DOHH2 (cell line): ENCODE measurements at regions not wholly inside any gene's neighbourhood (a gene's known extent, or its start where the extent isn't known, plus 50 kb on each side); places are given as distances from the start of the nearest gene placed in this dataset.

Source experiments
- H3F3A ChIP-seq: fragments of 200-600 bp; sonication (generic), shearing (Covaris generic); 2 replicates; pipeline ENCODE4 v1.6.0; 2016; ENCODE audit warnings: antibody characterized with exemption, mild to moderate bottlenecking; ENCODE audit not compliant: control insufficient read depth, insufficient read depth
- H3K27ac ChIP-seq: fragments of 200-600 bp; sonication (generic); 2 replicates; pipeline ENCODE4 v1.5.1; 2014; ENCODE audit warnings: low read depth, mild to moderate bottlenecking, low read length, moderate library complexity
- H3K27me3 ChIP-seq: fragments of 200-600 bp; sonication (generic); 2 replicates; pipeline ENCODE4 v1.6.1; 2014; ENCODE audit warnings: mild to moderate bottlenecking, low read length, mixed read lengths; ENCODE audit not compliant: control insufficient read depth
- H3K36me3 ChIP-seq: fragments of 200-600 bp; sonication (generic); 2 replicates; pipeline ENCODE4 v1.6.1; 2014; ENCODE audit warnings: mild to moderate bottlenecking, low read length, moderate library complexity, mixed read lengths; ENCODE audit not compliant: control insufficient read depth
- H3K4me1 ChIP-seq: fragments of 200-600 bp; sonication (generic); 2 replicates; pipeline ENCODE4 v1.6.1; 2014; ENCODE audit warnings: mild to moderate bottlenecking, low read length, mixed read lengths; ENCODE audit not compliant: control insufficient read depth
- H3K4me2 ChIP-seq: fragments of 200-600 bp; sonication (generic); 2 replicates; pipeline ENCODE4 v1.6.0; 2014; ENCODE audit warnings: mild to moderate bottlenecking, low read length, moderate library complexity
- H3K4me3 ChIP-seq: fragments of 200-600 bp; sonication (generic); 2 replicates; pipeline ENCODE4 v1.5.1; 2014; ENCODE audit warnings: mild to moderate bottlenecking, low read length, mixed read lengths
- H3K79me2 ChIP-seq: fragments of 200-600 bp; sonication (generic); 2 replicates; pipeline ENCODE4 v1.6.1; 2014; ENCODE audit warnings: mild to moderate bottlenecking, low read length, mixed read lengths; ENCODE audit not compliant: control insufficient read depth
- H3K9me2 ChIP-seq: fragments of 200-600 bp; sonication (generic); replicated peaks from 2 replicates; pipeline ENCODE4 v1.6.1; 2014; ENCODE audit warnings: mild to moderate bottlenecking, low read length, mixed read lengths; ENCODE audit not compliant: control insufficient read depth
- H3K9me3 ChIP-seq: fragments of 200-600 bp; sonication (generic); 2 replicates; pipeline ENCODE4 v1.6.1; 2014; ENCODE audit warnings: antibody characterized with exemption, low read length, mixed read lengths; ENCODE audit not compliant: control insufficient read depth, insufficient read depth
- H4K20me1 ChIP-seq: fragments of 200-600 bp; sonication (generic); 2 replicates; pipeline ENCODE4 v1.6.0; 2014; ENCODE audit warnings: low read depth, mild to moderate bottlenecking, antibody characterized with exemption, low read length, moderate library complexity; ENCODE audit not compliant: control insufficient read depth, insufficient read depth
- CTCF ChIP-seq: fragments of 200-600 bp; sonication (generic); IDR thresholded peaks from one replicate; pipeline ENCODE4 v1.5.1; 2014; ENCODE audit warnings: antibody characterized with exemption, mild to moderate bottlenecking, low read depth, low read length; ENCODE audit not compliant: poor library complexity, severe bottlenecking
- EZH2phosphoT487 ChIP-seq: fragments of 200-600 bp; sonication (generic); IDR thresholded peaks from 2 replicates; pipeline ENCODE4 v1.6.1; 2017; ENCODE audit warnings: borderline replicate concordance, mild to moderate bottlenecking, antibody characterized with exemption, low read length, moderate library complexity, mixed read lengths

- Histone ChIP-seq H3K9me3 (no peaks in the 10 kb centered on the region), H3K9me2 (no peaks in the 10 kb centered on the region)
Measured at GRCh38 chr20:11697646-11698045, 220.0 kb upstream of the BTBD3 start.

GRCh38 chr20:11698124-11698523 lies 219.6 kb upstream of the BTBD3 start:
- H3F3A ChIP-seq: no peaks in the 10 kb centered on the region
- H3K9me2 ChIP-seq: no peaks in the 10 kb centered on the region
- no peak overlapping the region for H3K4me3 ChIP-seq
- H3K4me1 ChIP-seq: no peaks in the 10 kb centered on the region
- no peaks in the 10 kb centered on the region for H3K79me2 ChIP-seq
- no peaks in the 10 kb centered on the region for H3K27me3 ChIP-seq
- H3K4me2 ChIP-seq: no peak overlapping the region
- no peaks in the 10 kb centered on the region for H3K9me3 ChIP-seq
- H4K20me1 ChIP-seq: no peaks in the 10 kb centered on the region
- H3K27ac ChIP-seq: no peak overlapping the region
- no peaks in the 10 kb centered on the region for H3K36me3 ChIP-seq
- TF ChIP-seq EZH2phosphoT487: no peak
- no peak for TF ChIP-seq CTCF

More at GRCh38 chr20:11697646-11698045, 220.0 kb upstream of the BTBD3 start:
- TF ChIP-seq EZH2phosphoT487: no peak
- TF ChIP-seq CTCF: no peak
- H3K4me3 ChIP-seq: no peak overlapping the region
- H3K79me2 ChIP-seq: no peaks in the 10 kb centered on the region
- H3K27ac ChIP-seq: no peak overlapping the region
- H3K4me1 ChIP-seq: no peaks in the 10 kb centered on the region
- H3F3A ChIP-seq: no peaks in the 10 kb centered on the region
- H3K27me3 ChIP-seq: no peaks in the 10 kb centered on the region
- no peaks in the 10 kb centered on the region for H4K20me1 ChIP-seq
- no peak overlapping the region for H3K4me2 ChIP-seq
- no peaks in the 10 kb centered on the region for H3K36me3 ChIP-seq

- no peaks in the 10 kb centered on the region for H3K9me2 ChIP-seq
- no peak overlapping the region for H3K4me3 ChIP-seq
- no peak overlapping the region for H3K4me2 ChIP-seq
- no peaks in the 10 kb centered on the region for H3K27me3 ChIP-seq
- no peak overlapping the region for H3K27ac ChIP-seq
- TF ChIP-seq CTCF (no peak), EZH2phosphoT487 (no peak)
- no peaks in the 10 kb centered on the region for H3K4me1 ChIP-seq
- H3F3A ChIP-seq: no peaks in the 10 kb centered on the region
- H4K20me1 ChIP-seq: no peaks in the 10 kb centered on the region
- no peaks in the 10 kb centered on the region; the same call in 1 of the 2 replicates for H3K9me3 ChIP-seq
- no peaks in the 10 kb centered on the region for H3K79me2 ChIP-seq
- H3K36me3 ChIP-seq: no peaks in the 10 kb centered on the region
Measured at GRCh38 chr20:11700831-11701230, 216.9 kb upstream of the BTBD3 start.
